ENCODE measurements at regions not wholly inside any gene's neighbourhood (a gene's known extent, or its start where the extent isn't known, plus 50 kb on each side); places are given as distances from the start of the nearest gene placed in this dataset.
"Not testable (repeated sequence)": the region's sequence is repeated elsewhere in the genome, so short reads cannot be mapped to it uniquely, and the experiment has no call there.

GRCh38 chr1:14138135-14138506 lies 438.1 kb downstream of the PRDM2 start:
- DNase-seq (ENCODE audit: low read depth), result no peak

- DNase-seq (ENCODE audit: low read depth), result no peak
Measured at GRCh38 chr1:14138687-14139086, 438.7 kb downstream of the PRDM2 start.

GRCh38 chr1:14140831-14141401 lies 440.9 kb downstream of the PRDM2 start:
- no peak for DNase-seq (ENCODE audit: low read depth)

- DNase-seq (ENCODE audit: low read depth), result no peak
Measured at GRCh38 chr1:14141656-14142055, 441.7 kb downstream of the PRDM2 start.

GRCh38 chr1:14142397-14143100 lies 442.6 kb downstream of the PRDM2 start:
- DNase-seq (ENCODE audit: low read depth), result no peak

- no peak for DNase-seq (ENCODE audit: low read depth)
Measured at GRCh38 chr1:14143777-14144176, 443.8 kb downstream of the PRDM2 start.

GRCh38 chr1:14148526-14148925 lies 448.5 kb downstream of the PRDM2 start:
- no peak for DNase-seq (ENCODE audit: low read depth)

GRCh38 chr1:14149431-14149830 lies 449.1 kb upstream of the KAZN start:
- DNase-seq (ENCODE audit: low read depth), result no peak

GRCh38 chr1:14156543-14156942 lies 441.9 kb upstream of the KAZN start:
- no peak for DNase-seq (ENCODE audit: low read depth)

GRCh38 chr1:14160781-14161180 lies 437.7 kb upstream of the KAZN start:
- no peak for DNase-seq (ENCODE audit: low read depth)

GRCh38 chr1:14163246-14163645 lies 435.2 kb upstream of the KAZN start:
- no peak for DNase-seq (ENCODE audit: low read depth)

GRCh38 chr1:14165371-14165801 lies 433.1 kb upstream of the KAZN start:
- no peak for DNase-seq (ENCODE audit: low read depth)

- DNase-seq (ENCODE audit: low read depth), result no peak
Measured at GRCh38 chr1:14167884-14168283, 430.6 kb upstream of the KAZN start.

- DNase-seq (ENCODE audit: low read depth), result no peak
Measured at GRCh38 chr1:14168326-14169063, 430.0 kb upstream of the KAZN start.

GRCh38 chr1:14173598-14173997 lies 424.9 kb upstream of the KAZN start:
- no peak for DNase-seq (ENCODE audit: low read depth)

- DNase-seq (ENCODE audit: low read depth), result not testable (repeated sequence)
Measured at GRCh38 chr1:14177866-14178265, 420.6 kb upstream of the KAZN start.

- no peak for DNase-seq (ENCODE audit: low read depth)
Measured at GRCh38 chr1:14180738-14181137, 417.7 kb upstream of the KAZN start.

- no peak for DNase-seq (ENCODE audit: low read depth)
Measured at GRCh38 chr1:14181191-14181795, 417.2 kb upstream of the KAZN start.

- DNase-seq (ENCODE audit: low read depth), result no peak
Measured at GRCh38 chr1:14182856-14183255, 415.6 kb upstream of the KAZN start.

GRCh38 chr1:14183329-14183728 lies 415.2 kb upstream of the KAZN start:
- no peak for DNase-seq (ENCODE audit: low read depth)

- DNase-seq (ENCODE audit: low read depth), result no peak
Measured at GRCh38 chr1:14184454-14184853, 414.0 kb upstream of the KAZN start.

- no peak for DNase-seq (ENCODE audit: low read depth)
Measured at GRCh38 chr1:14189381-14189780, 409.1 kb upstream of the KAZN start.

- DNase-seq (ENCODE audit: low read depth), result no peak
Measured at GRCh38 chr1:14190508-14190907, 408.0 kb upstream of the KAZN start.

All from activated T-cell treated with anti-CD3 and anti-CD28 coated beads for 48 hours (primary cell).